Adipocyte (in vitro differentiated cells): ENCODE measurements at regions not wholly inside any gene's neighbourhood (a gene's known extent, or its start where the extent isn't known, plus 50 kb on each side); places are given as distances from the start of the nearest gene placed in this dataset.
"Not testable (repeated sequence)": the region's sequence is repeated elsewhere in the genome, so short reads cannot be mapped to it uniquely, and the experiment has no call there.

Source experiments
- DNase-seq: peaks from one replicate; pipeline ENCODE4 v3.0.0-alpha.2; 2015; ENCODE audit warnings: low read depth
- H3K27me3 ChIP-seq: replicated peaks from 2 replicates; pipeline ENCODE4 v1.7.0; 2013; ENCODE audit warnings: mild to moderate bottlenecking, low read length, moderate library complexity; ENCODE audit not compliant: control insufficient read depth, insufficient read depth
- H3K36me3 ChIP-seq: 2 replicates; pipeline ENCODE4 v1.7.0; 2013; ENCODE audit warnings: low read length, mild to moderate bottlenecking, moderate library complexity; ENCODE audit not compliant: control insufficient read depth, insufficient read depth, severe bottlenecking
- H3K4me1 ChIP-seq: 2 replicates; pipeline ENCODE4 v1.7.0; 2013; ENCODE audit warnings: mild to moderate bottlenecking, low read length, moderate library complexity; ENCODE audit not compliant: control insufficient read depth, insufficient read depth
- H3K4me3 ChIP-seq: 2 replicates; pipeline ENCODE4 v1.7.0; 2013; ENCODE audit warnings: mild to moderate bottlenecking, low read length, moderate library complexity
- H3K9ac ChIP-seq: 2 replicates; pipeline ENCODE4 v1.7.0; 2013; ENCODE audit warnings: mild to moderate bottlenecking, low read length, moderate library complexity
- H3K9me3 ChIP-seq: 2 replicates; pipeline ENCODE4 v1.7.0; 2013; ENCODE audit warnings: mild to moderate bottlenecking, low read length, moderate library complexity; ENCODE audit not compliant: control insufficient read depth

GRCh38 chr4:187075514-187075913 is 351.9 kb upstream of the FAT1 start:
- no peaks in the 10 kb centered on the region for H3K36me3 ChIP-seq
- H3K9me3 ChIP-seq: no peaks in the 10 kb centered on the region
- no peak overlapping the region for H3K9ac ChIP-seq
- DNase-seq: peak; percentile 71
- H3K27me3 ChIP-seq: no peaks in the 10 kb centered on the region
- H3K4me3 ChIP-seq: no peak overlapping the region
- H3K4me1 ChIP-seq: no peaks in the 10 kb centered on the region

- Histone ChIP-seq H3K4me1 (no peaks in the 10 kb centered on the region), H3K9ac (no peak overlapping the region), H3K27me3 (no peaks in the 10 kb centered on the region), H3K9me3 (no peaks in the 10 kb centered on the region), H3K36me3 (no peaks in the 10 kb centered on the region), H3K4me3 (no peak overlapping the region)
- DNase-seq: no peak
These were observed 354.2 kb upstream of the FAT1 start for GRCh38 chr4:187077744-187078401.

GRCh38 chr4:187084701-187085100 is 361.0 kb upstream of the FAT1 start:
- no peaks in the 10 kb centered on the region for H3K4me1 ChIP-seq
- no peaks in the 10 kb centered on the region for H3K36me3 ChIP-seq
- no peak overlapping the region for H3K9ac ChIP-seq
- H3K9me3 ChIP-seq: no peaks in the 10 kb centered on the region
- no peak overlapping the region for H3K4me3 ChIP-seq
- no peaks in the 10 kb centered on the region for H3K27me3 ChIP-seq
- no peak for DNase-seq

GRCh38 chr4:187085339-187085738 is 361.7 kb upstream of the FAT1 start:
- no peaks in the 10 kb centered on the region for H3K9me3 ChIP-seq
- H3K4me3 ChIP-seq: no peak overlapping the region
- H3K4me1 ChIP-seq: no peaks in the 10 kb centered on the region
- H3K9ac ChIP-seq: no peak overlapping the region
- no peak for DNase-seq
- no peaks in the 10 kb centered on the region for H3K36me3 ChIP-seq
- no peaks in the 10 kb centered on the region for H3K27me3 ChIP-seq

- no peak for DNase-seq
These were observed 362.5 kb upstream of the FAT1 start for GRCh38 chr4:187086151-187086550.

GRCh38 chr4:187088070-187088799 is 364.6 kb upstream of the FAT1 start:
- no peak overlapping the region for H3K9ac ChIP-seq
- no peak overlapping the region for H3K4me3 ChIP-seq
- no peak for DNase-seq

More at GRCh38 chr4:187086151-187086550, 362.5 kb upstream of the FAT1 start:
- no peak overlapping the region for H3K4me3 ChIP-seq
- no peaks in the 10 kb centered on the region for H3K27me3 ChIP-seq
- H3K9me3 ChIP-seq: no peaks in the 10 kb centered on the region
- no peaks in the 10 kb centered on the region for H3K36me3 ChIP-seq
- no peaks in the 10 kb centered on the region for H3K4me1 ChIP-seq
- no peak overlapping the region for H3K9ac ChIP-seq

GRCh38 chr4:187090401-187090800 is 366.7 kb upstream of the FAT1 start:
- no peaks in the 10 kb centered on the region for H3K27me3 ChIP-seq
- no peaks in the 10 kb centered on the region for H3K4me1 ChIP-seq
- no peaks in the 10 kb centered on the region for H3K36me3 ChIP-seq
- DNase-seq: peak; percentile 25
- H3K9ac ChIP-seq: no peak overlapping the region
- peaks cover 4% of the 10 kb centered on the region for H3K9me3 ChIP-seq
- H3K4me3 ChIP-seq: no peak overlapping the region

More at GRCh38 chr4:187088070-187088799, 364.6 kb upstream of the FAT1 start:
- H3K27me3 ChIP-seq: no peaks in the 10 kb centered on the region
- no peaks in the 10 kb centered on the region for H3K9me3 ChIP-seq
- H3K4me1 ChIP-seq: no peaks in the 10 kb centered on the region
- no peaks in the 10 kb centered on the region for H3K36me3 ChIP-seq

- not testable (repeated sequence) for H3K9me3 ChIP-seq, H3K4me1 ChIP-seq, DNase-seq, H3K9ac ChIP-seq, H3K27me3 ChIP-seq, H3K4me3 ChIP-seq, H3K36me3 ChIP-seq
These were observed 367.2 kb upstream of the FAT1 start for GRCh38 chr4:187090832-187091231.

GRCh38 chr4:187094144-187094543 is 370.5 kb upstream of the FAT1 start:
- H3K9ac ChIP-seq: no peak overlapping the region
- no peaks in the 10 kb centered on the region for H3K27me3 ChIP-seq
- peaks cover 25% of the 10 kb centered on the region for H3K9me3 ChIP-seq
- H3K4me1 ChIP-seq: no peaks in the 10 kb centered on the region
- H3K36me3 ChIP-seq: no peaks in the 10 kb centered on the region
- H3K4me3 ChIP-seq: no peak overlapping the region
- DNase-seq: no peak

- Histone ChIP-seq H3K4me1 (no peaks in the 10 kb centered on the region), H3K36me3 (no peaks in the 10 kb centered on the region), H3K4me3 (no peak overlapping the region), H3K9me3 (peaks cover 25% of the 10 kb centered on the region), H3K27me3 (no peaks in the 10 kb centered on the region), H3K9ac (no peak overlapping the region)
- no peak for DNase-seq
These were observed 374.8 kb upstream of the FAT1 start for GRCh38 chr4:187098429-187098828.

GRCh38 chr4:187103351-187103750 is 379.7 kb upstream of the FAT1 start:
- H3K9ac ChIP-seq: no peak overlapping the region
- peaks cover 5% of the 10 kb centered on the region for H3K27me3 ChIP-seq
- no peak overlapping the region for H3K4me3 ChIP-seq
- no peak for DNase-seq
- H3K4me1 ChIP-seq: no peaks in the 10 kb centered on the region
- no peaks in the 10 kb centered on the region for H3K36me3 ChIP-seq
- H3K9me3 ChIP-seq: peaks cover 3% of the 10 kb centered on the region
